ENCODE measurements at regions not wholly inside any gene's neighbourhood (a gene's known extent, or its start where the extent isn't known, plus 50 kb on each side); places are given as distances from the start of the nearest gene placed in this dataset.

- H3K4me3 Mint-ChIP-seq: no peak overlapping the region
- no peaks in the 10 kb centered on the region for H3K27me3 Mint-ChIP-seq
- H3K27ac Mint-ChIP-seq: no peak overlapping the region
- H3K36me3 Mint-ChIP-seq: peaks cover 44 to 65% of the 10 kb centered on the region in 2 donors
- peaks cover 28 to 49% of the 10 kb centered on the region in 2 donors for H3K4me1 Mint-ChIP-seq
- no peak for ATAC-seq (replicated peaks)
- DNase-seq: no peak
- H3K9me3 Mint-ChIP-seq: peaks cover 1 to 10% of the 10 kb centered on the region in 2 donors
Measured at GRCh38 chr1:221076391-221076811, 197.2 kb downstream of the HLX start.

DNA sequence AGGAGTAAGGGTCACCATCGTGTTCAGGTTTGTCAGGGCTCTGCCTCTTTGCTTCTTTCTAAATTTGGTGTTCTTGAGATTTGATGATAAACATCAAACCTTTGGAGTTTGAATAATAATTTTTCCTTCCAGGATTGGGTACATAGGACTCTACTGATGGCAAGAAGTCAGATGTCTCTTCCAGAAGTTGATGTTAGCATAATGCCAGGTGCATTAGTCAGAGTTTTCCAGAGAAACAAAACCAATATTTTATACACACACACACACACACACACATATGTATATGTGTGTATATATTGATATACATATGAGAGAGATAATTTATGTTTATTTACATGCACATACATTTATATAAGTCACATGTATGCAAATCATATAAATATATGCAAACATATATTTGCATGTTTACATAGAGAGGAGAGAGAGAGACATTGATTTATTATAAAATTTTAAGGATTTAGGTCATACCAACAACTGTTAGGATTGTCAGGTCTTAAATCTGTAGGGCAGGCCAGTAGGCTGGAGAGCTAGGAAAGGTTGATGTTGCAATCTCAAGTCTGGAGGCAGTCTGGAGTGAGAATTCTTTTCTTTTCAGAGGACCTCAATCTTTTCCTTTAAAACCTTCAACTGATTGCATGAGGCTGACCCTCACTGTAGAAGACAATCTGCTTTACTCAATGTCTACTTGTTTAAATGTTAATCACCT, 199.2 kb downstream of the HLX start:
- Mint-ChIP-seq H3K27me3 (no peaks in the 10 kb centered on the region), H3K36me3 (peaks cover 47 to 67% of the 10 kb centered on the region in 2 donors), H3K9me3 (peaks cover 0 to 4% of the 10 kb centered on the region in 2 donors), H3K27ac (no peak overlapping the region), H3K4me3 (no peak overlapping the region), H3K4me1 (peaks cover 17 to 30% of the 10 kb centered on the region in 2 donors)
- DNase-seq: no peak
- no peak for ATAC-seq (replicated peaks)

DNA sequence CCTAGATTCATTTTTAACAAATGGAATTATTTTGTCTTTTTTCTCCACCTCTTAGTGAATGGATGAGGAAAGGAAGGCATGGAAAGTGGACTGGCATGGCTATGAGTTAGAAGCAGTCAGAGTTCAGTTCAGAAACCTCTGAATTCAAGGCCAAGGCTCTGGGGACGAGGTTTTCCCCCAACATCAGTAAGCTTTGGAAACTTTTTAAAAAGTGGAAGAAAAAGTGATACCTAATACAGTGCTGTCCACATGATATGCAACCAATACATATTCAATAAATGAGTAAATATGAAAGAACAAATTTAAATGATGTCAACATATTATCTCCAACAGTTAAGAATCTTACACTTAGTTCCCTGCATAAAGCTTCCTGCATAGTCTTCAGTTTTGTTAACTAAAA, 204.7 kb downstream of the HLX start:
- H3K9me3 Mint-ChIP-seq: peaks cover 3% of the 10 kb centered on the region in 2 donors
- peaks cover 38 to 58% of the 10 kb centered on the region in 2 donors for H3K36me3 Mint-ChIP-seq
- DNase-seq (no peak), ATAC-seq (replicated peaks) (peak; percentile 60 to 73)
- no peak overlapping the region for H3K27ac Mint-ChIP-seq
- H3K27me3 Mint-ChIP-seq: no peaks in the 10 kb centered on the region
- H3K4me3 Mint-ChIP-seq: no peak overlapping the region
- peaks cover 9 to 13% of the 10 kb centered on the region in 2 donors for H3K4me1 Mint-ChIP-seq

GRCh38 chr1:221084681-221085080, 205.4 kb downstream of the HLX start:
- Mint-ChIP-seq H3K27me3 (no peaks in the 10 kb centered on the region), H3K4me1 (peaks cover 9 to 13% of the 10 kb centered on the region in 2 donors), H3K4me3 (no peak overlapping the region), H3K9me3 (peaks cover 3% of the 10 kb centered on the region in 2 donors), H3K36me3 (peaks cover 33 to 52% of the 10 kb centered on the region in 2 donors), H3K27ac (no peak overlapping the region)
- DNase-seq (no peak), ATAC-seq (replicated peaks) (no peak)

DNA sequence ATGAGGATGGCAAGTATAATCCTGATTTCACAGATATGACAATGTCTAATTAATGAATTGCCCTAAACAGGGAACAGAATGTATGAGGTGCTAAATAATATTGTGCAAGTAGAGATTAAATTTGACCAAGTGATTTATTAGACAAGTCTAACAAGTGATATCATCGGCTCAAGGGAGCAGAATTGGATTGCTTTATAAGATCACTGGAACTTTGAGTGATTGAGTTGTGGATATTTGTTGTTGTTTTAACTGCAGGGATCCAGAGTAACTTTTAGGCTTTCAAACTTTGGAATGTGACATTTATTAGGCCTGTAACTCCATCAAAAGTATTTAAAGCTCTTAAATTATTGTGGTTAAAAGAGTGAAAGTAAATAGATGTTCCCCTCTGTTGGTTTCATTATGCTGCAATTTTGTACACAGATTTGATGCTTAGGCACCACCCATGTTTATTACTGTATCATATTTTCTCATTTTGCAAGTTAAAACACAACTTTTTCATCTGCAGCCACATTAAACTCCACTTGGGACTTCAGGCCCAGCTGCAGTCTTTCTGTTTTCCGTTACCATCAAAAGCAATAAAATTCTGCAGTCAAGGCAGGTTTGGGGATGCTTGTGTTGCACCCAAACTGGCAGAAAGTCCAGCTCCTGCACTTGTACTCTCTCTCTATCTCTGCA, 206.6 kb downstream of the HLX start:
- no peak overlapping the region for H3K4me3 Mint-ChIP-seq
- DNase-seq (no peak), ATAC-seq (replicated peaks) (no peak)
- H3K4me1 Mint-ChIP-seq: peaks cover 9 to 13% of the 10 kb centered on the region in 2 donors
- peaks cover 3% of the 10 kb centered on the region in 2 donors for H3K9me3 Mint-ChIP-seq
- no peak overlapping the region for H3K27ac Mint-ChIP-seq
- H3K36me3 Mint-ChIP-seq: peaks cover 28 to 46% of the 10 kb centered on the region in 2 donors
- H3K27me3 Mint-ChIP-seq: no peaks in the 10 kb centered on the region

DNA sequence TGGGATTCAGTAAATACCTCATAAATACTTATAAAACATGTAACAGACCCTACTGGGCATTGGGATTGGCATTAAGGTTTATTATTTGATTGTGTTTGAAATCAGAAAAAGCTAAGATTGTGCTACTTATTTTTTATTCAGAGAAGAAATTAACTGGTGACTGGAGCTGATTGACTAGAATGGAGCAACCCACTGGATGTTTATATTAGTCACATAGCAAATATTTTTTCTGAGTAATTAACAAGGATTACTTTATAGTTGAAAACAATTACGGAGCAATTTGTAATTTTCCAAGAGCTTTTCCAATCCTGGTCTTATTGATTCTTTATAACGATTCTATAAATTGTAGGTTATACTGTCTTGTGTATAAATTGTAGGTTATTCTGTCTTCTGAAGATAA, 208.7 kb downstream of the HLX start:
- Mint-ChIP-seq H3K36me3 (peaks cover 22 to 34% of the 10 kb centered on the region in 2 donors), H3K4me1 (peaks cover 9 to 13% of the 10 kb centered on the region in 2 donors), H3K27ac (no peak overlapping the region), H3K9me3 (peaks cover 3% of the 10 kb centered on the region in 2 donors), H3K27me3 (no peaks in the 10 kb centered on the region), H3K4me3 (no peak overlapping the region)
- no peak for DNase-seq
- ATAC-seq (replicated peaks): no peak

- ATAC-seq (replicated peaks): no peak
Measured at GRCh38 chr1:221089273-221089672, 210.0 kb downstream of the HLX start.

GRCh38 chr1:221089803-221090202, 210.6 kb downstream of the HLX start:
- Mint-ChIP-seq H3K4me1 (peaks cover 5 to 6% of the 10 kb centered on the region in 2 donors), H3K27me3 (no peaks in the 10 kb centered on the region), H3K36me3 (peaks cover 8 to 20% of the 10 kb centered on the region in 2 donors), H3K27ac (no peak overlapping the region), H3K9me3 (no peaks in the 10 kb centered on the region), H3K4me3 (no peak overlapping the region)
- DNase-seq: no peak
- ATAC-seq (replicated peaks): no peak

More at GRCh38 chr1:221089273-221089672, 210.0 kb downstream of the HLX start:
- Mint-ChIP-seq H3K4me1 (peaks cover 6 to 8% of the 10 kb centered on the region in 2 donors), H3K27me3 (no peaks in the 10 kb centered on the region), H3K27ac (no peak overlapping the region), H3K9me3 (peaks cover 3% of the 10 kb centered on the region in 2 donors), H3K4me3 (no peak overlapping the region), H3K36me3 (peaks cover 12 to 24% of the 10 kb centered on the region in 2 donors)
- no peak for DNase-seq

- Mint-ChIP-seq H3K27me3 (no peaks in the 10 kb centered on the region), H3K36me3 (peaks cover 22 to 33% of the 10 kb centered on the region in 2 donors), H3K4me3 (no peak overlapping the region), H3K27ac (no peak overlapping the region), H3K4me1 (peaks cover 11 to 21% of the 10 kb centered on the region in 2 donors), H3K9me3 (peaks cover 9 to 13% of the 10 kb centered on the region in 2 donors)
- no peak for ATAC-seq (replicated peaks)
- DNase-seq: no peak
Measured at GRCh38 chr1:221093903-221094791, 214.9 kb downstream of the HLX start.

- H3K9me3 Mint-ChIP-seq: peaks cover 13 to 17% of the 10 kb centered on the region in 2 donors
- peak; percentile 28 to 33 for ATAC-seq (replicated peaks)
- no peak overlapping the region for H3K27ac Mint-ChIP-seq
- peaks cover 19 to 39% of the 10 kb centered on the region in 2 donors for H3K4me1 Mint-ChIP-seq
- H3K36me3 Mint-ChIP-seq: peaks cover 22 to 31% of the 10 kb centered on the region in 2 donors
- no peaks in the 10 kb centered on the region for H3K27me3 Mint-ChIP-seq
- H3K4me3 Mint-ChIP-seq: no peak overlapping the region
- no peak for DNase-seq
Measured at GRCh38 chr1:221097479-221098281, 218.4 kb downstream of the HLX start.

DNA sequence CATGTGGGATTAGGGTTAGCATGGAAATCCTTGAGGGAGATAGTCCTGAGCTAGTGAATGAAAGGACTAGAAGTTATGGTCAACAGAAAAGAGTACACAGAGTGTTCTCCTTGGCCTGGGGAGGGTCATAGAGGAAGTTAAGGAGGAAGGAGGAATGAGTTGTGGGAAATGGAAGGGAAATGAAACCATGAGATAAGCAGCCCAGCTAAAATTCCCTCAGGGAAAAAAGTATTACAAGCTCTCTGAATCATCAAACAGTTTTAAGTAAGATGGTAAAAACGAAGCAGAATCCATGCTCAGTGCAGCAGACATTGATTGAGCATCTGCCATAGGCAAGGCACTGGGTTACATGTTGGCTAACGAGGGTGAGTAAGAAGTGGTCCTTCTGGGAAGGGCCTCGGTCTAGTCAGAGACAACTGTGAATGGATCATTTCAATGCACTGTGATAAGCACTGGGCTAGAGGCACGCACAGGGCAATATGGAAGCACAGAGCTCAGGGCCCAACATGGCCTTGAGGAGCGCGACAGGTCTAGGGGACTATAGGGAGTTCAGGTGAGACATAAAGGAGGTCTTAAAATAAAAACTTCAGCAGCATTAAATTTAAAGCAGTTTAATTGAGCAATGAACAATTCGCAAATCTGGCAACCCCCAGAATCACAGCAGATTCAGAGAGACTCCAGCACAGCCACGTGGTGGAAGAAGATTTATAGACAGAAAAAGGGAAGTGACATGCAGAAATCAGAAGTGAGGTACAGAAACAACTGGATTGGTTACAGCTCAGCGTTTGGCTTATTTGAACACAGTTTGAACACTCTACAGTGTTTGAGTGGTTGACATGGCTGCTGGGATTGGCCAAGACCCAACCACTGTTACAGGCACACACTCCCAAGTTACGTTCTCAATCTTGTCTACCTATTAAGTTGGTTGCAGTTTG, 219.5 kb downstream of the HLX start:
- DNase-seq: peak; percentile 10
- Mint-ChIP-seq H3K27me3 (no peaks in the 10 kb centered on the region), H3K9me3 (peaks cover 13 to 17% of the 10 kb centered on the region in 2 donors), H3K36me3 (peaks cover 22 to 33% of the 10 kb centered on the region in 2 donors), H3K4me3 (peak overlapping the region in 1 of 2 donors; percentile 55), H3K27ac (peak overlapping the region; percentile 77), H3K4me1 (peaks cover 19 to 38% of the 10 kb centered on the region in 2 donors)
- peak; percentile 64 for ATAC-seq (replicated peaks)

- H3K4me1 Mint-ChIP-seq: peaks cover 22 to 35% of the 10 kb centered on the region in 2 donors
- H3K27me3 Mint-ChIP-seq: no peaks in the 10 kb centered on the region
- H3K27ac Mint-ChIP-seq: peak overlapping the region; percentile 77
- peak overlapping the region in 1 of 2 donors; percentile 15 for H3K4me3 Mint-ChIP-seq
- H3K36me3 Mint-ChIP-seq: peaks cover 25 to 37% of the 10 kb centered on the region in 2 donors
- DNase-seq (no peak), ATAC-seq (replicated peaks) (no peak)
- H3K9me3 Mint-ChIP-seq: peaks cover 13 to 17% of the 10 kb centered on the region in 2 donors
Measured at GRCh38 chr1:221099747-221100595, 220.7 kb downstream of the HLX start.

All from stimulated activated naive B cell treated with anti-CD40 and anti-IgM and Interleukin-4, amounts not matched to agents 10 μg/mL and 1 μg/mL and 100 μg/mL, for 72 hours (primary cell).